ENCODE measurements at regions not wholly inside any gene's neighbourhood (a gene's known extent, or its start where the extent isn't known, plus 50 kb on each side); places are given as distances from the start of the nearest gene placed in this dataset.
"Not testable (repeated sequence)": the region's sequence is repeated elsewhere in the genome, so short reads cannot be mapped to it uniquely, and the experiment has no call there.

- DNase-seq, result no peak
Observed at GRCh38 chr21:27796106-27796505, 829.2 kb upstream of the ADAMTS5 start.

- no peak for DNase-seq
Observed at GRCh38 chr21:27795418-27795817, 828.5 kb upstream of the ADAMTS5 start.

GRCh38 chr21:27793901-27794300 is 827.0 kb upstream of the ADAMTS5 start:
- DNase-seq, result no peak

GRCh38 chr21:27787046-27787445 is 820.2 kb upstream of the ADAMTS5 start:
- DNase-seq, result no peak

GRCh38 chr21:27779606-27780005 is 812.7 kb upstream of the ADAMTS5 start:
- no peak for DNase-seq

- no peak for DNase-seq
Observed at GRCh38 chr21:27776925-27777553, 810.2 kb upstream of the ADAMTS5 start.

- DNase-seq, result no peak
Observed at GRCh38 chr21:27772816-27773215, 805.9 kb upstream of the ADAMTS5 start.

- DNase-seq, result no peak
Observed at GRCh38 chr21:27771938-27772483, 805.1 kb upstream of the ADAMTS5 start.

- no peak for DNase-seq
Observed at GRCh38 chr21:27769763-27770162, 802.9 kb upstream of the ADAMTS5 start.

- DNase-seq, result not testable (repeated sequence)
Observed at GRCh38 chr21:27768046-27768637, 801.3 kb upstream of the ADAMTS5 start.

GRCh38 chr21:27764056-27764455 is 797.2 kb upstream of the ADAMTS5 start:
- no peak for DNase-seq

GRCh38 chr21:27761623-27762022 is 794.7 kb upstream of the ADAMTS5 start:
- DNase-seq, result no peak

- DNase-seq, result no peak
Observed at GRCh38 chr21:27759820-27760219, 792.9 kb upstream of the ADAMTS5 start.

GRCh38 chr21:27759091-27759659 is 792.3 kb upstream of the ADAMTS5 start:
- no peak for DNase-seq

GRCh38 chr21:27756191-27756590 is 789.3 kb upstream of the ADAMTS5 start:
- DNase-seq, result no peak

GRCh38 chr21:27743971-27744564 is 777.2 kb upstream of the ADAMTS5 start:
- no peak for DNase-seq

- no peak for DNase-seq
Observed at GRCh38 chr21:27741736-27742135, 774.8 kb upstream of the ADAMTS5 start.

- DNase-seq, result no peak
Observed at GRCh38 chr21:27740084-27740483, 773.2 kb upstream of the ADAMTS5 start.

- DNase-seq, result no peak
Observed at GRCh38 chr21:27739187-27739586, 772.3 kb upstream of the ADAMTS5 start.

- DNase-seq, result no peak
Observed at GRCh38 chr21:27735699-27736098, 768.8 kb upstream of the ADAMTS5 start.

GRCh38 chr21:27734146-27734545 is 767.3 kb upstream of the ADAMTS5 start:
- DNase-seq, result no peak

- no peak for DNase-seq
Observed at GRCh38 chr21:27725916-27726315, 759.0 kb upstream of the ADAMTS5 start.

- DNase-seq, result no peak
Observed at GRCh38 chr21:27722095-27722494, 755.2 kb upstream of the ADAMTS5 start.

- DNase-seq, result no peak
Observed at GRCh38 chr21:27721675-27722074, 754.8 kb upstream of the ADAMTS5 start.

Data from activated effector memory CD4-positive, alpha-beta T cell treated with anti-CD3 and anti-CD28 coated beads, Interleukin-2, amount 50 U/mL, for 16 hours (primary cell).